Type B pancreatic cell (in vitro differentiated cells): ENCODE measurements at regions not wholly inside any gene's neighbourhood (a gene's known extent, or its start where the extent isn't known, plus 50 kb on each side); places are given as distances from the start of the nearest gene placed in this dataset.
A peak's percentile ranks its signal among the peaks of the same experiment; 100 is the strongest.
"Not testable (repeated sequence)": the region's sequence is repeated elsewhere in the genome, so short reads cannot be mapped to it uniquely, and the experiment has no call there.

Experiments
- DNase-seq: peaks from one replicate; pipeline ENCODE4 v3.0.0; 2021; ENCODE audit warnings: mixed read lengths; ENCODE audit not compliant: unreplicated experiment; ENCODE audit errors: extremely low spot score
- H3K27ac Mint-ChIP-seq: 2 replicates; pipeline ENCODE4 v1.8.0; 2021; ENCODE audit warnings: mild to moderate bottlenecking, mixed read lengths
- H3K27me3 Mint-ChIP-seq: 2 replicates; pipeline ENCODE4 v1.8.0; 2021; ENCODE audit warnings: mixed read lengths
- H3K36me3 Mint-ChIP-seq: 2 replicates; pipeline ENCODE4 v1.8.0; 2021; ENCODE audit warnings: mixed read lengths
- H3K4me1 Mint-ChIP-seq: one replicate; pipeline ENCODE4 v1.8.0; 2021; ENCODE audit warnings: mixed read lengths; ENCODE audit not compliant: unreplicated experiment
- H3K4me3 Mint-ChIP-seq: 2 replicates; pipeline ENCODE4 v1.8.0; 2021; ENCODE audit warnings: mild to moderate bottlenecking, mixed read lengths
- H3K9me3 Mint-ChIP-seq: 2 replicates; pipeline ENCODE4 v1.8.0; 2021; ENCODE audit warnings: mixed read lengths
- TF ChIP-seq, protein P1 (sequence below): fragments of 200-600 bp; sonication (generic); conservative IDR thresholded peaks from 2 replicates; pipeline ENCODE4 v1.5.0; 2021; ENCODE audit warnings: antibody characterized with exemption, mild to moderate bottlenecking

GRCh38 chr6:163698086-163698485 lies 283.6 kb downstream of the QKI start:
- no peaks in the 10 kb centered on the region for H3K9me3 Mint-ChIP-seq
- no peaks in the 10 kb centered on the region for H3K36me3 Mint-ChIP-seq
- TF ChIP-seq, protein P1, sequence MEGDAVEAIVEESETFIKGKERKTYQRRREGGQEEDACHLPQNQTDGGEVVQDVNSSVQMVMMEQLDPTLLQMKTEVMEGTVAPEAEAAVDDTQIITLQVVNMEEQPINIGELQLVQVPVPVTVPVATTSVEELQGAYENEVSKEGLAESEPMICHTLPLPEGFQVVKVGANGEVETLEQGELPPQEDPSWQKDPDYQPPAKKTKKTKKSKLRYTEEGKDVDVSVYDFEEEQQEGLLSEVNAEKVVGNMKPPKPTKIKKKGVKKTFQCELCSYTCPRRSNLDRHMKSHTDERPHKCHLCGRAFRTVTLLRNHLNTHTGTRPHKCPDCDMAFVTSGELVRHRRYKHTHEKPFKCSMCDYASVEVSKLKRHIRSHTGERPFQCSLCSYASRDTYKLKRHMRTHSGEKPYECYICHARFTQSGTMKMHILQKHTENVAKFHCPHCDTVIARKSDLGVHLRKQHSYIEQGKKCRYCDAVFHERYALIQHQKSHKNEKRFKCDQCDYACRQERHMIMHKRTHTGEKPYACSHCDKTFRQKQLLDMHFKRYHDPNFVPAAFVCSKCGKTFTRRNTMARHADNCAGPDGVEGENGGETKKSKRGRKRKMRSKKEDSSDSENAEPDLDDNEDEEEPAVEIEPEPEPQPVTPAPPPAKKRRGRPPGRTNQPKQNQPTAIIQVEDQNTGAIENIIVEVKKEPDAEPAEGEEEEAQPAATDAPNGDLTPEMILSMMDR = no peak
- peaks cover 14% of the 10 kb centered on the region for H3K27me3 Mint-ChIP-seq
- no peak overlapping the region for H3K4me3 Mint-ChIP-seq
- no peak for DNase-seq
- H3K27ac Mint-ChIP-seq = no peak overlapping the region
- H3K4me1 Mint-ChIP-seq = peaks cover 10% of the 10 kb centered on the region

- H3K4me3 Mint-ChIP-seq, H3K27ac Mint-ChIP-seq, DNase-seq, H3K9me3 Mint-ChIP-seq, H3K36me3 Mint-ChIP-seq: not testable (repeated sequence)
- Mint-ChIP-seq H3K4me1 (peaks cover 10% of the 10 kb centered on the region), H3K27me3 (peaks cover 11% of the 10 kb centered on the region)
Observed at GRCh38 chr6:163696311-163696710, 281.8 kb downstream of the QKI start.

DNA sequence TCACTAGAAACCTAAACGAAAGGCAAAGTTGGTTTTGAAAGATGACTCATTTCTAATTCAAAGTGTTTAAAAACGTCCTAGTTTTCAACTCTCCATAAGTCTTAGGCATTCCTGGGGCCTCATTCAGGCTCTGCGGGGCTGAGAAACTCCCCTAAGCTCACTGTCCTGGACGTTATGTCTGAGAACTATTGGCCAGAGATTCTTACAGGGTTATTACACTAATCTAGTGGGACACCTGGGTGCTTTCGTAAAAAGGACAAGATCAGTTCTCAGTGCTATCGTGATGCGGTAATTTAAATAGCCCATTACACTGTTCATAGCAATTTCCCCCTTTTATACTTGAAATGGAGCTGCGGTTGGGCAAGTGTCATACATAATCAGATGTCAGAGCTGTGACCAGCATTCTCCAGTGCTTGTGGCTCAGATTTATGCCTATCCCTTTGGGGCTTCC lies 280.9 kb downstream of the QKI start:
- Mint-ChIP-seq H3K27ac (no peak overlapping the region), H3K27me3 (peaks cover 9% of the 10 kb centered on the region)

GRCh38 chr6:163694988-163695398 lies 280.5 kb downstream of the QKI start:
- H3K27ac Mint-ChIP-seq = no peak overlapping the region
- TF ChIP-seq, protein P1 = no peak
- H3K4me1 Mint-ChIP-seq = peaks cover 6% of the 10 kb centered on the region
- H3K36me3 Mint-ChIP-seq = no peaks in the 10 kb centered on the region
- H3K4me3 Mint-ChIP-seq = no peak overlapping the region
- H3K9me3 Mint-ChIP-seq = no peaks in the 10 kb centered on the region
- no peak for DNase-seq
- H3K27me3 Mint-ChIP-seq = peaks cover 11% of the 10 kb centered on the region

More for the DNA sequence above, 280.9 kb downstream of the QKI start:
- H3K4me1 Mint-ChIP-seq = peaks cover 10% of the 10 kb centered on the region
- H3K36me3 Mint-ChIP-seq = no peaks in the 10 kb centered on the region
- H3K4me3 Mint-ChIP-seq = peak overlapping the region; percentile 17
- DNase-seq = no peak
- TF ChIP-seq, protein P1 = no peak
- H3K9me3 Mint-ChIP-seq = no peaks in the 10 kb centered on the region

DNA sequence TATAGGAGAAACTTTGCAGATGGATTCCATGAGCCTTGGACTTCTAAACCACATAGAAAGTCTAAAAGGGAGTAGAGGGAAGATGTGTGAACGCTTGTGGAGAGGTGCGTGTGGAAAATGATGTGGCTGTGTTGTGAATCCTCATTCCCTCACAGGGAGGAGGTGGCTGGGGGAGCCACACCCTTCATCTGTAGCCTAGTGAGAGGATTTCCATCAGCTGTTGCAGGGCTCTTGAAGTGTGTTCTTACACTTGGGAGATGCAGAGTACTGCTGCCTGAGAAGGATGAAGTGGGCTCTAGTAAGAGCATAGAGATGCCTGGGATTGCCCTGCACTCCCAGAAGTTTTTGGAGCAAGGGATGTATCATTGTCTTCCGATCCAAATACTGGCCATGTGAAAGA lies 279.6 kb downstream of the QKI start:
- Mint-ChIP-seq H3K9me3 (no peaks in the 10 kb centered on the region), H3K4me1 (peaks cover 6% of the 10 kb centered on the region)

DNA sequence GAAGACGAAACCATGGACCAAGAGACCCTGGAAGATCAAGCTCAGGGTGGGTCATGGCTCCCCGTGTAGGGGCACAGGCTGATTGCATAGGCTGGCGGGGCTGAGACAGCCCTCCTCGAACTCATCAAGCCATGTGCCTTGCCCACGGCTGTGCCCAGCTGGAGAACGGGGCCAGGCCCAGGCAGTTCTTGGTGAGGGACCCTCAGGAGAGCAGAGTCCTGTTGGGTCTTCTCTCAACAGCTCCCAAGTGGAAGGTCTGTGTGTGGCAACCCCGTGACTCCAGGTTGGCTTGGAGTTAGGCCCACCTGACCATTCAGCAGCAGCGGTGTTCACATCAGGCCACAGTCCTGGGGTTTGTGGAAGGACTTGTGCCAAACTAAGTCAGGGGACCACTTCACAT lies 276.5 kb downstream of the QKI start:
- H3K27me3 Mint-ChIP-seq = peaks cover 19% of the 10 kb centered on the region
- no peaks in the 10 kb centered on the region for H3K9me3 Mint-ChIP-seq
- TF ChIP-seq, protein P1 = no peak
- no peak overlapping the region for H3K27ac Mint-ChIP-seq
- no peaks in the 10 kb centered on the region for H3K36me3 Mint-ChIP-seq
- DNase-seq = no peak
- H3K4me3 Mint-ChIP-seq = no peak overlapping the region
- peaks cover 6% of the 10 kb centered on the region for H3K4me1 Mint-ChIP-seq

More for the DNA sequence above, 279.6 kb downstream of the QKI start:
- TF ChIP-seq, protein P1 = no peak
- no peak for DNase-seq
- no peak overlapping the region for H3K27ac Mint-ChIP-seq
- H3K36me3 Mint-ChIP-seq = no peaks in the 10 kb centered on the region
- peaks cover 13% of the 10 kb centered on the region for H3K27me3 Mint-ChIP-seq
- no peak overlapping the region for H3K4me3 Mint-ChIP-seq
